ENCODE measurements at regions not wholly inside any gene's neighbourhood (a gene's known extent, or its start where the extent isn't known, plus 50 kb on each side); places are given as distances from the start of the nearest gene placed in this dataset.
"Not testable (repeated sequence)": the region's sequence is repeated elsewhere in the genome, so short reads cannot be mapped to it uniquely, and the experiment has no call there.

GRCh38 chr3:70471464-70472342, 159.3 kb upstream of the MDFIC2 start:
- DNase-seq (ENCODE audit: low spot score): no peak
- intact Hi-C loops (cut with DNase I): loop anchor here in 1 of 2 donors (5.0 kb wide), 1 partner anchor 784 kb away; no protein-coding TSS in a partner anchor

GRCh38 chr3:70466096-70466495, 153.7 kb upstream of the MDFIC2 start:
- intact Hi-C loops (cut with DNase I): no loop called here
- DNase-seq (ENCODE audit: low spot score): no peak

GRCh38 chr3:70464876-70465275, 152.4 kb upstream of the MDFIC2 start:
- no peak for DNase-seq (ENCODE audit: low spot score)
- intact Hi-C loops (cut with DNase I): no loop called here

- DNase-seq (ENCODE audit: low spot score): no peak
- intact Hi-C loops (cut with DNase I): no loop called here
These were observed 152.0 kb upstream of the MDFIC2 start for GRCh38 chr3:70464465-70464864.

DNA sequence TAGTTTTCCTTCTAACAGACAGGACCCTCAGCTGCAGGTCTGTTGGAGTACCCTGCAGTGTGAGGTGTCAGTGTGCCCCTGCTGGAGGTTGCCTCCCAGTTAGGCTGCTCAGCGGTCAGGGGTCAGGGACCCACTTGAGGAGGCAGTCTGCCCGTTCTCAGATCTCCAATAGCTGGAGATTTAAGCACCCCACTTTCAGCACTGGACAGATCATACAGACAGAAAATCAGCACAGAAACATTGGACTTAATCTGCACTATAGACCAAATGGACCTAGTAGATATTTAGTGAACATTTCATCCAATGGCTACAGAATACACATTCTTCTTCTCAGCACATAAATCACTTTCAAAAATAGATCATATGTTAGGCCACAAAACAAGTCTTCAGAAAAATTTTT, 137.8 kb upstream of the MDFIC2 start:
- not testable (repeated sequence) for DNase-seq (ENCODE audit: low spot score)

DNA sequence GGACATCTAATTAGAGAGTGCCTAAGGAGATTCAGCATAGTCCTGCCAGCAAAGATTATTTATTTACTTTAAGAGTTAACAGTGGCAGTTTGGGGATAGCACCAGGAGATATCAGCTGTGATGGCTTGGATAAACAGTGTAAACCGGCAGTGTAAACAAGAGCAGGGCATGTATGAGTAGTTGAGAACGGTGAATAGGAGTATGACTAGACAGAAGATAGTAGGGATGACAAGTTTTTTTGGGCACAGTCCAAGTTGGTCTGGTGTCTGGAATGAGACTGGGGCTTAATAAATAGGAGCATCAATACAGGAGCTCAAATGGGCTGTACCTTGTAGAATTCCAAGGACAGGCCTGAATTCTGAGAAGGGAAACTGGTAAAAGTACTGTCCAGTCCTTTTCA, 123.0 kb upstream of the MDFIC2 start:
- intact Hi-C loops (cut with DNase I); DNase-seq (ENCODE audit: low spot score): not testable (repeated sequence)

More for the DNA sequence above, 137.8 kb upstream of the MDFIC2 start:
- intact Hi-C loops (cut with DNase I): not testable (repeated sequence)

DNA sequence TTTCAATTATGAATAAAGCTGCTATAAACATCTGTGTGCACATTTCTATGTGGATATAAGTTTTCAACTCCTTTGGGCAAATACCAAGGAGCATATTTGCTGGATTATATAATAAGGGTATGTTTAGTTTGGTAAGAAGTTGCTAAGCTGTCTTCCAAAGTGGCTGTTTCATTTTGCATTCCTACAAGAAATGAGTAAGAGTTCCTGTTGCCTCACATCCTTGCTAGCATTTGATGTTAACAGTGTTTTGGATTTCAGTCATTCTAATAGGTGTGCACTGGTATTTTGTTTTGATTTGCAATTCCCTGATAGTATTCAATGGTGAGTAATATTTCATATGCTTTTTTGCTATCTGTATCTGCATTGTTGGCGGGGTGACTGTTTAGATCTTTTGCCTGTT, 120.7 kb upstream of the MDFIC2 start:
- intact Hi-C loops (cut with DNase I): no loop called here
- no peak for DNase-seq (ENCODE audit: low spot score)

- intact Hi-C loops (cut with DNase I): no loop called here
- DNase-seq (ENCODE audit: low spot score): no peak
These were observed 119.5 kb upstream of the MDFIC2 start for GRCh38 chr3:70431911-70432310.

- intact Hi-C loops (cut with DNase I): no loop called here
- DNase-seq (ENCODE audit: low spot score): no peak
These were observed 113.6 kb upstream of the MDFIC2 start for GRCh38 chr3:70426071-70426470.

DNA sequence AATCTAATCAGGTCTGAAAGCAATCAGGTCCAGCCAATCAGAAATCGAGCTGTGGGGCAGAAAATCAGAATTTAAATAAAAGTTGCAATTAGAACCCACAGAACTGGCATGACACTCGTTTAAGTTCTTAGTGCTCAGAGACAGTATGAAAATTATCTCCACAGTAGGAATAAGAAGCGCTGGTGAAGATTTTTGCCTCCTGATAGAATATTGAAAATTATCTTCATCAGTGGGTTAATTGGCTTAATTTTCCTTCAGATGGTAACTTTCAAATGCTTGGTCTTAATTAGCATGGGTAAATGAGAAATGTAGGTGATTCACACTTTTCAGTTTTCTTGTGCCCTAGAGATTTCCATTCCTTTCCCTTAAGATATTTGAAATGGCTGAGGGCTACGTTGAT, 109.1 kb upstream of the MDFIC2 start:
- no peak for DNase-seq (ENCODE audit: low spot score)
- intact Hi-C loops (cut with DNase I): no loop called here

DNA sequence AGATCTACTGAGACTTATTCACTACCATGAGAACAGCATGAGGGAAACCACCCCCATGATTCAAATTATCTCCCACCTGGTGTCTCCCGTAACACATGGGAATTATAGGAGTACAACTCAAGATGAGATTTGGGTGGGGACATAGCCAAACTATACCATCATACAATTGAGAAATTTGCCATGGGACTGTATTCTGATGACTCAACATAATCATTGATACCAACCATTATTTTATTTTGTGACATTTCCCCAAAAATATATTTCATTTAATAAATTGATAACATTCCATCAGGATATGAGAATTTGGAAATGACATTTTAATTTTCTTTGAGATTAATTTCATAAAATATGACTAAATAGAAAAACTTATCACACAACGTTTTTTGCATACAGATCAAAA, 96.6 kb upstream of the MDFIC2 start:
- DNase-seq (ENCODE audit: low spot score): no peak
- intact Hi-C loops (cut with DNase I): no loop called here

GRCh38 chr3:70400194-70400593, 87.8 kb upstream of the MDFIC2 start:
- DNase-seq (ENCODE audit: low spot score): no peak
- intact Hi-C loops (cut with DNase I): no loop called here

DNA sequence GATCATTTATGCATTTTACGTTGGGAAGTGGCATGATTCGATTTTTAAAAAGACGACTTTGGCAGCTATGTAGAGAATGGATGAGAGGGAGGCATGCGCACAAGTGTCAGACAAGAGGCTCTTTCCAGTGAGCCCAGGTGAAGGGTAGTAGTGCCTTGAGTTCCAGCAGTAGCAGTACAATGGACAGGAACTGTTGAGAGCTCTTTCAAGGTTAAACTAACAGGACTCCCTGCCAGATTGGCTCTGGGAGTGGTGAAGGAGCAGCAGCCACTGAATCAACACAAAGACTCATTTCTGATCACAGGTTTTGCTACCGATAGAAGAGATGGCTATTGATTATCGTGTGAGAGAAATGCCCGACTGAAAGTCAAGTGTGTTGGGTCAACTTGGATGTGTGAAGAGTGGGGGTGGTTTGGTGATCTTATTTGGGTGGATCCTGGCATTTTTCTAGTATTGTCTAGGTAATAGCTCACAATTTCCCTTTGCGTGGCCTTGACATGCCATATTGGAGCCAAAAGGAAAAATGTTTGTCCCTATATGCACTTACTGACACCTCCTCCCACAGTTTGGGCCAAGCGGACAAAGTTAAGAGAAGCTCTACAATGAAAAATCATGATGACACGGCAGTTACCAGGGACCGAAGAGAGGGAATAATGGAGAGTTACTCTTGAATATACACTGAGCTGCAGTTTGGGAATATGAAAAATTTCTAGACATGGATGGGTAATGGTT, 81.6 kb upstream of the MDFIC2 start:
- intact Hi-C loops (cut with DNase I): no loop called here
- DNase-seq (ENCODE audit: low spot score): no peak

- intact Hi-C loops (cut with DNase I): no loop called here
- DNase-seq (ENCODE audit: low spot score): no peak
These were observed 79.8 kb upstream of the MDFIC2 start for GRCh38 chr3:70392227-70392626.

GRCh38 chr3:70387889-70388288, 75.5 kb upstream of the MDFIC2 start:
- intact Hi-C loops (cut with DNase I): no loop called here
- DNase-seq (ENCODE audit: low spot score): no peak

DNA sequence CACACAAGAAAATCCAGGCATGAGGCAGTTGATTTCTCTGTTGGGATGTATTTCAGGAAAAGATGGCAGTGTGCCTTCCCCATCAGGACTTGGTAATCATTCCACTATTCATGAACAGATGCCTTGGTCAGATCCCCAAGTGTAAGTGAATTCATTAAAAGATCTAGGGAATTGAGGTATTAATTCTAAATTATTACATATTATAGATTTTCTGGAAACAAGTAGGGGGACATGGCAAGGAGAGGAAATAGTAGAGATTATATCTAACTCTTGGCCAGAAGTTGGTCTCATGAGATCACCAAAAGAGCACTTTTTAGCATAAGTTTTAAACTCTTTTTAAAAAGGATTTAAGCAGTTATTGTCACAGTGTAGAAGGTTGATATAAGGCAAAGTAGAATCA, 74.4 kb upstream of the MDFIC2 start:
- intact Hi-C loops (cut with DNase I): no loop called here
- DNase-seq (ENCODE audit: low spot score): no peak

DNA sequence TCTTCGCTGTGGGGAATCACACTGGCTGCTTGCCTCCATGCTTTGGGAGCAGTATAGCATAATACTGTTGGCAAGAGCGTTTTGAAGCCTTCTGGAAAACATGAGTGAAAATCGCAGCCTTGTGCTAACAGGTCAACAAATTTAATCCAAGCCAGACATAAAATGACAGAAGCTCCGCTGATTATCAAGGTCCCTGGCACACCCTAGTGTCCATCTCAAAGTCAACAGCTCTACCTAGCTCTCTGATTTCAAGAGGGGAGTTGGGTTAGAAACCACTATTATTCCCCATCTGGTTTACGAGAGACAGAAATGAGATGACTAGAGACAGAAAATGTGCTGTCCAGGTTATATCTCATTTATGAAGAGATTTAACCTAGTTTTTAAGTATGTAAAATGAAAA, 73.6 kb upstream of the MDFIC2 start:
- intact Hi-C loops (cut with DNase I): no loop called here
- DNase-seq (ENCODE audit: low spot score): no peak

DNA sequence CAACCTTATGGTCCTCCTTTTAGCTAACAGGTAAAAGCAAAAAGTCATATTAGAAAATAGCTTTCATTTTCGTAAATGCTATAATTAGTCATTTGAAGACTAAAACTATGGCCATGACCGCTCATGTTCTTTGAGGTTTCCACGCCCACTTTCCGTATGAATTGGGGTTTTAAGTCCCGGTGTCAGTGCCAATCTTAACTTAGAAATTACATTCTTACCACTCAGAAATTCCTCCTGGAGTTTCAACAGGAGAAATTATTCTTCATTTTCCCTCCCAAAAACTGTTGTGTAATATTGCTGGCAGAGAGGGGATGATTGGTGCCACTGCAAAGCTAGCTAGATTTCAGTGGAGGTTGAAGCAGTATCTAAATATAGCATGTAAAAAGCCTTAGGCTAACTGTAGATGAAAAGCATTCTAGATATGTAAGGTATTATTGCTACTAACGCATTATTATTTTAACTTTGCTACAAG, 71.0 kb upstream of the MDFIC2 start:
- DNase-seq (ENCODE audit: low spot score): no peak
- intact Hi-C loops (cut with DNase I): no loop called here

- DNase-seq (ENCODE audit: low spot score): no peak
- intact Hi-C loops (cut with DNase I): no loop called here
These were observed 61.7 kb upstream of the MDFIC2 start for GRCh38 chr3:70374179-70374578.
